Progenitor cell of endocrine pancreas (in vitro differentiated cells): ENCODE measurements at regions not wholly inside any gene's neighbourhood (a gene's known extent, or its start where the extent isn't known, plus 50 kb on each side); places are given as distances from the start of the nearest gene placed in this dataset.

Source experiments
- DNase-seq: peaks from one replicate; pipeline ENCODE4 v3.0.0; 2021; ENCODE audit warnings: low spot score; ENCODE audit not compliant: unreplicated experiment
- H3K27ac Mint-ChIP-seq: 2 replicates; pipeline ENCODE4 v1.8.0; 2021; ENCODE audit warnings: mild to moderate bottlenecking, moderate library complexity, mixed read lengths
- H3K27me3 Mint-ChIP-seq: 2 replicates; pipeline ENCODE4 v1.8.0; 2021; ENCODE audit warnings: mixed read lengths
- H3K36me3 Mint-ChIP-seq: 2 replicates; pipeline ENCODE4 v1.8.0; 2022; ENCODE audit warnings: mixed read lengths; ENCODE audit not compliant: insufficient read depth
- H3K4me1 Mint-ChIP-seq: 2 replicates; pipeline ENCODE4 v1.8.0; 2021; ENCODE audit warnings: low read depth, mixed read lengths
- H3K4me3 Mint-ChIP-seq: 2 replicates; pipeline ENCODE4 v1.8.0; 2021; ENCODE audit warnings: low read depth, mild to moderate bottlenecking, moderate library complexity, mixed read lengths
- H3K9me3 Mint-ChIP-seq: 2 replicates; pipeline ENCODE4 v1.8.0; 2021; ENCODE audit warnings: low read depth, mixed read lengths
- TF ChIP-seq, protein P1 (sequence below): fragments of 200-600 bp; sonication (generic); IDR thresholded peaks from one replicate; pipeline ENCODE4 v1.5.0; 2021; ENCODE audit warnings: antibody characterized with exemption, mild to moderate bottlenecking; ENCODE audit not compliant: unreplicated experiment

- no peak for DNase-seq
- TF ChIP-seq, protein P1, sequence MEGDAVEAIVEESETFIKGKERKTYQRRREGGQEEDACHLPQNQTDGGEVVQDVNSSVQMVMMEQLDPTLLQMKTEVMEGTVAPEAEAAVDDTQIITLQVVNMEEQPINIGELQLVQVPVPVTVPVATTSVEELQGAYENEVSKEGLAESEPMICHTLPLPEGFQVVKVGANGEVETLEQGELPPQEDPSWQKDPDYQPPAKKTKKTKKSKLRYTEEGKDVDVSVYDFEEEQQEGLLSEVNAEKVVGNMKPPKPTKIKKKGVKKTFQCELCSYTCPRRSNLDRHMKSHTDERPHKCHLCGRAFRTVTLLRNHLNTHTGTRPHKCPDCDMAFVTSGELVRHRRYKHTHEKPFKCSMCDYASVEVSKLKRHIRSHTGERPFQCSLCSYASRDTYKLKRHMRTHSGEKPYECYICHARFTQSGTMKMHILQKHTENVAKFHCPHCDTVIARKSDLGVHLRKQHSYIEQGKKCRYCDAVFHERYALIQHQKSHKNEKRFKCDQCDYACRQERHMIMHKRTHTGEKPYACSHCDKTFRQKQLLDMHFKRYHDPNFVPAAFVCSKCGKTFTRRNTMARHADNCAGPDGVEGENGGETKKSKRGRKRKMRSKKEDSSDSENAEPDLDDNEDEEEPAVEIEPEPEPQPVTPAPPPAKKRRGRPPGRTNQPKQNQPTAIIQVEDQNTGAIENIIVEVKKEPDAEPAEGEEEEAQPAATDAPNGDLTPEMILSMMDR, result peak; percentile 53
- Mint-ChIP-seq H3K4me1 (peaks cover 5% of the 10 kb centered on the region), H3K36me3 (no peaks in the 10 kb centered on the region), H3K27ac (no peak overlapping the region), H3K27me3 (peaks cover 58% of the 10 kb centered on the region), H3K4me3 (peak overlapping the region; percentile 75), H3K9me3 (no peaks in the 10 kb centered on the region)
Measured at GRCh38 chr15:29568840-29569532, 253.3 kb downstream of the TJP1 start.

GRCh38 chr15:29567336-29567735, 254.9 kb downstream of the TJP1 start:
- Mint-ChIP-seq H3K27me3 (peaks cover 42% of the 10 kb centered on the region), H3K36me3 (peaks cover 2% of the 10 kb centered on the region), H3K4me1 (peaks cover 4% of the 10 kb centered on the region), H3K9me3 (peaks cover 5% of the 10 kb centered on the region), H3K27ac (no peak overlapping the region), H3K4me3 (no peak overlapping the region)
- TF ChIP-seq, protein P1, result no peak
- DNase-seq, result no peak

DNA sequence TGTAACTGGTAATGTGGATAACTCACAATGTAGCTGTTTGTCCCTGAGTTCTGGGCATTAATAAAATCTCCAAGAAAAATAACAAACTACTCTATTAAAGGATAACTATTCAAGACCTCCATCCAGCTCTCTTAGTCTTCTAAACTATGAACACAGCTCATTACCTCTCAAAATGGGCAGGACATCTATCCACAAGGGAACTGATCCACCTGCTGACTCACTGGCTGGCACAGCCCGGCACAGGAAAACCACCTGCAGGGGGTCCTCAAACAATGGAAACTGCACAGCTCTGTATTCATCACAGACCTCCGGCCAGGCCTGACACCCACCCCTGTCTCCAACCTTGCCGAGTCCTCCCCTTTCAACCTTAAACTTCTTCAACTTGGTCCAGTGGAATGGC, 255.4 kb downstream of the TJP1 start:
- peaks cover 37% of the 10 kb centered on the region for H3K27me3 Mint-ChIP-seq
- H3K4me3 Mint-ChIP-seq, result no peak overlapping the region
- H3K4me1 Mint-ChIP-seq, result peaks cover 2% of the 10 kb centered on the region
- H3K9me3 Mint-ChIP-seq, result peaks cover 5% of the 10 kb centered on the region
- no peak overlapping the region for H3K27ac Mint-ChIP-seq
- TF ChIP-seq, protein P1, result peak; percentile 24
- DNase-seq, result no peak
- peaks cover 2% of the 10 kb centered on the region for H3K36me3 Mint-ChIP-seq

- H3K27me3 Mint-ChIP-seq, result peaks cover 26% of the 10 kb centered on the region
- no peaks in the 10 kb centered on the region for H3K4me1 Mint-ChIP-seq
- H3K9me3 Mint-ChIP-seq, result peaks cover 5% of the 10 kb centered on the region
- TF ChIP-seq, protein P1, result no peak
- no peak for DNase-seq
- H3K36me3 Mint-ChIP-seq, result peaks cover 2% of the 10 kb centered on the region
- no peak overlapping the region for H3K27ac Mint-ChIP-seq
- H3K4me3 Mint-ChIP-seq, result no peak overlapping the region
Measured at GRCh38 chr15:29563112-29563511, 259.2 kb downstream of the TJP1 start.

DNA sequence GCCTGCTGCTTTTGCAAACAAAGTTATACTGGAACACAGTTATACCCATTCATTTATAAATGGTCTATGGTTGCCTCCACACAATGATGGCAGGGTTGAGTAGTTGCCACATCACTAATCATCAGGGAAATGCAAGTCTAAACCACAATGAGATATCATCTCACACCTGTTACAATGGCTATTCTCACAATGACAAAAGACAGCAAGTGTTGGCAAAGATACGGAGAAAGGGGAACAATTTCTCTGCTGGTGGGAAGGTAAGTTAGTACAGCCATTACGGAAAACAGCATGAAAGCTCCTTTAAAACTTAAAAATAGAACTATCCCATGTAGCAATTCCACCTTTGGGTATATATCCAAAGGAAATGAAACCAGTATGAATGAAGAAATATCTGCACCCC, 261.4 kb downstream of the TJP1 start:
- H3K9me3 Mint-ChIP-seq, result peaks cover 5% of the 10 kb centered on the region
- TF ChIP-seq, protein P1, result no peak
- no peak overlapping the region for H3K4me3 Mint-ChIP-seq
- peaks cover 2% of the 10 kb centered on the region for H3K36me3 Mint-ChIP-seq
- peaks cover 13% of the 10 kb centered on the region for H3K27me3 Mint-ChIP-seq
- H3K27ac Mint-ChIP-seq, result no peak overlapping the region
- DNase-seq, result no peak
- H3K4me1 Mint-ChIP-seq, result peaks cover 5% of the 10 kb centered on the region
